OCI-LY1 (cell line): ENCODE measurements at regions not wholly inside any gene's neighbourhood (a gene's known extent, or its start where the extent isn't known, plus 50 kb on each side); places are given as distances from the start of the nearest gene placed in this dataset.

ENCODE experiments used
- CTCF ChIP-seq: fragments of 200-600 bp; sonication (generic), shearing (Covaris generic); IDR thresholded peaks from 2 replicates; pipeline ENCODE4 v1.5.1; 2017; ENCODE audit warnings: mild to moderate bottlenecking, antibody characterized with exemption, low read length, moderate library complexity, mixed read lengths
- EZH2 ChIP-seq: fragments of 200-600 bp; sonication (generic), shearing (Covaris generic); IDR thresholded peaks from 2 replicates; pipeline ENCODE4 v1.8.0; 2017; ENCODE audit warnings: borderline replicate concordance, mixed run types, mild to moderate bottlenecking, antibody characterized with exemption, low read length, moderate library complexity, mixed read lengths

- TF ChIP-seq CTCF, result no peak
- TF ChIP-seq EZH2, result no peak
These were observed 85.5 kb upstream of the CACUL1 start for GRCh38 chr10:118840071-118840775.
